HS-5 (cell line): ENCODE measurements at regions not wholly inside any gene's neighbourhood (a gene's known extent, or its start where the extent isn't known, plus 50 kb on each side); places are given as distances from the start of the nearest gene placed in this dataset.

ENCODE experiments used
- DNase-seq: peaks from one replicate; pipeline ENCODE4 v3.0.0-alpha.2; 2012; ENCODE audit warnings: low read depth

DNA sequence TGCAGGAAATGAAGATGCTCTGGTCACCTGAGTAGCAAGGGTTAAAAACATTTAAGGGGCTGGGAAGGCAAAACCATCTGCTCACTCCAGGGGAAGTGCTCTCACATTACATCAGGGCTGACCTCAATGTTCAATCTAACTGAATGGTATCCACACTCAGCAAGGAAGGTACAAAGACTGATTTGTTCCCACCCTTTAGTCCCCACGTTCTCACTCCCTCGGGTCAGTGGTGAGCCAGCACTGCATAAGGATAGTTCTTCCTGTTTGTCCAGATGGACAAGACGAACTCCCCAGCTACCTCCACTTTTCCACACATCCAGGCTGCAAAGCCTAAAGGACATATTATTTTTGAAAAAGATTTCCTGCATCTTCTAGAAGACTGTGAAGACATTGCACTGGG, 126.6 kb upstream of the SLC14A2 start:
- no peak for DNase-seq

DNA sequence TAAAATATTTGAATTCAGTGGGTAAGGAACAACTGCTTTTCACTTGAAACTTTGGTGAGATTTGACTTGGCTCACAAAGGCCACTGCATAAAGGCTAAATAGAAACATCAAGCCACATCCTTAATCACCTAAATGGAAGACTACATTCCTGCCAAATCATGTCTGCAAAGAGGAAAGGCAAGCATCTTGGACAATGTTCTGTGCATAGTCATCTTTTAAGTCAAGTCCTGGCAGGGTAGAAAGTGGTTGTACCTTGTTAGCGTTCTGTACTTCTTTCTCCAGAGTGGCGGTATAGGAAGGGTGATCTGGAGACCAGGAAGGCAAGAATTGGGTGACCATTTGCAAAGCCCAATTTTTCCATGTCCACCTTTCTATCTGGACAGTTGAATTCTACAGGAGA, 121.4 kb upstream of the SLC14A2 start:
- DNase-seq: no peak

DNA sequence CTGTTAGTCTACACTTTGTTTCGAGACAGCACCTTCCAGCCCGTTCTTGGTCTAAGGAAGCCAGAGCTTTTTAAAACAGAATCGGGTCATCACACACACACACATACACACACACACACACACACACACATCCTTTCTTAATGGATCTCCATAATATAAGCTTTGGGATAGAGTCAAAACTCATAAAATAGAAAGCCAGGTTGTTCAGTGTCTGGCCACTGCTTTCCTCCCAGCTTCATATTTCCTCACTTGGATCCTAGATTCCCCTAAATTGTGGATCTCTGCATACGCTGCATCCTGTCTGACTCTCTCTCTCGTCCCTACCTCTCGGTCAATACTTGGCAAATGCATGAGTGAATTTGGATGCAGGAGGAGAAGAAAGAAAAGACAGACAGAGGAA, 120.5 kb upstream of the SLC14A2 start:
- DNase-seq: no peak

DNA sequence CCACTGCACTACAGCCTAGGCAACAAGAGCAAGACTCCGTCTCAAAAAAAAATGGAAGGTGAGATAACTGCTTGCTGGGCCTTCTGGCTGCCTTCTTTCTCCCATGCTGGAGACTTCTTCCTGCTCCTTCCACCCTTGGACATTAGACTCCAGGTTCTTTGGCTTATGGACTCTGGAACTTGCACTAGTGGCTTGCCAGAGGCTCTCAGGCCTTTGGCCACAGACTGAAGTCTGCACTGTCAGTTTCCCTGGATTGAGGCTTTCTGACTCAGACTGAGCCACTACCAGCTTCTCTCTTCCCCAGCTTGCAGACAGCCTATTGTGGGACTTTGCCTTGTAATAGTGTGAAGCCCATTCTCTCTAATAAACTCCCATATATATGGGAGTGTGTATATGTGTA, 118.5 kb upstream of the SLC14A2 start:
- DNase-seq: no peak

DNA sequence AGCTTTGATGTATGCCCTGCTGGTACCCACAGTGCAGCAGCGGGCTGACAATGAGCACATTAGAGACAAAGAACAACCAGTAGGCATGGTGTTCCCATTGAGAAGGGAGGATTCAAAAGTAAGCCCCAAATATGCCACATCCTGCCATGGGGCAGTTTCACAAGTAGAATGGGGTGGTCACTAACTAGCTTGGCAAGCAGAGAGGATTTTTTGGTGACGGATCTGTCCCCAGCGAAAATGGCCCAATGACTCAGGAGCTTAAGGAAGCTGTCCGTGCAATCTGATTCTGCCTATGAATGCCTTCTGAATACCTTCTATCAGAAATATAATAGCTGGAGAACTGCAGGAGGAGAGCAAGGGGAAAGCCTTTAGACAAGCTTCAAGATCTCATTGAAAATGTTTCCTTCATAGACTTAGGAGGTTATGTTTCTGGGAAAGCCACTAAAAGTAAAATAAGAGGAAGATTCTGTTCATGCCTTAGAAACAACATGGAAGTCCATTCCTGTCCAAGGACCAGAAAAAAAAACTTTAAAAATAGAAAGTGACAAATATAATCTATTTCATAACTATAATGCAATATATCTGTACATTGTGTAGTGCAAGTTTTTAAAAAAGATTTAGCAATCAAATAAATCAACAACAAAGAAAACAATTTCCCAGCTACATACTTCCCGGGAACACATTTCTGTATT, 117.5 kb upstream of the SLC14A2 start:
- DNase-seq: no peak

DNA sequence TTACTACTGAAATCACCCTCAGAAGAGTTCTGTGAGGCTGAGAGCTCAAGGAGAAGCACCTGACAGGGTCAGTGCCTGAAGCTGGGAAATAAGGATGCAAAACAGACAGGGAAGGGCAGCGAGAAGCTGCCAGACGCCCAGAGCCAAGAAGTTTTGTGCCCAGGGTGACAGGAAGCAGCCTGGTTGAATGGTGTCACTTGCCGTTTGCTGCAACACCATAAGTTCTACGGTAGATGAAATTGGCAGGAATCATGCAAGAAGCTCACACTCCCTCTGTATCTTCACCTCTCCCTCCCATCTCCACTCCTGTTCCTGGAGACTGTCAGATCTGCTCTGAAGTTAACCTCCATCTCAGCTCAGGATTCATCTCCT, 117.0 kb upstream of the SLC14A2 start:
- DNase-seq: no peak

DNA sequence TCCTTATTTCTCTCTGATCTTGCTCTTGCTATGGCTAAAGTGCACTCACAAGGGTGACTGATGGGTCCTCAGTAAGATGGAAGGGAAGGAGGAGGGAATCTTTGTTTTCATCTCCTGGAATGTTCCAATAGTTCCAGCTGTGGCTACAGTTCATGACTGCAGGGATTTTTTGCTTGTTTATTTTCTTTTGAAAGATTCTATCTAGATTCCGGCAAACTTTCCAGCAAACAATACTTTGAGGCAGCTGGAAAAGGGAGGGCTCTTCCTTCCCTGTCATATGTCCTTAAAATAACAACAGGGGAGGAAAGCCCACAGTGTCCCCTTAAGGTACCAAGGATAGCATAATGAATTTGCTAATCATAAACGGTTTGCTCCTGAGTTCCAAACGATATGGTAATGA, 111.3 kb upstream of the SLC14A2 start:
- no peak for DNase-seq

DNA sequence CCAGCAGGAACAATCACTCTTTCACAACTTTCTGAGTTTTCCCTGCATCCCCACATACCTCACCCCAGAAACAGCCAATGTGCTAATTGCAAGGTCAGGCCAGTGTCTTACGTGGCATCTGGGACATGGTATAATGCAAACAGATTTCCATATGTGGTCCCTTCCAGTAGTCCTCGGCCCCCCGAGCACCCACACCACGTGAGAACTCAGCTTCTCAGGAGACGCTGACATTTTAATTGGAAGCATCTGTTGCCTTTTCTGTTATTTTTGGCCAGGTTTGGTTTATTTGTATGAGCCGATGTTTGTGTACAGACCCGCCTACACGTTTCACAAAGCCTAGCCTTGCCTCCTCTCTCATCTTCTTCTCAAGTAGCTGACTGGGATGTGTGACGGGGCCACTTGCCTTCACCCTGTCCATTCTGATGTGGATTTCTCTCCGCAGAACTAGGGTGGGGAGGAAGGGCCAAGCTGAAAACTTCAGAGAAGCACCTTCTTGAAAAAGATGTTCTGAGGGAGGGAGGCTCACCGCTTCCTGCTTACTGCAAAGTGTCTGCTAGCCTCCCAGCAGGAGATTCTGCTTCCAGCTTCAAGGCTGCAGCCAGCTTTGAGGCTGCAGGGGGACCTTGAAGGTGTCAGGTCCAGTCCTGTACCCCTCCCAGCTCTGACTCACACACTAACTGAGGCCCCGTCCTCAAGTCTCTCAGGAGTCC, 109.6 kb upstream of the SLC14A2 start:
- DNase-seq: no peak

DNA sequence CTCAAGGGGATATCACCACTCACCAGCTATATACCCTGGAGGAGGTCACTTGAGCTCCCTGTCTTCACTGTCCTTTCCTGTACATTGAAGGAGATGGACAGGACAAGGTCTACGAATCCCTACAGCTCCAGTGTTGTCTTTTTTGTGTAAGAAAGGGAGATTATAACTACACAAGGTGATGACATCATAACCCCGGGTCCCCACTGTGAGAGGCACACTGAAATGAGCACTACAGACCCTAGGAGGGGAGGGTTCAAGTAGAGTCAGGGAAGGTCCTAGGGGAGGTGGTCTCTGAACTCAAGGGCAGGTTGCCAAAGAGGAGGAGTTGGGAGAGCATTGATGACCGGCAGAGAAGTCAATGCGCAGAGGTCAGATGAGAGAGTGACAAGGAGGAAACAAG, 108.3 kb upstream of the SLC14A2 start:
- DNase-seq: no peak

DNA sequence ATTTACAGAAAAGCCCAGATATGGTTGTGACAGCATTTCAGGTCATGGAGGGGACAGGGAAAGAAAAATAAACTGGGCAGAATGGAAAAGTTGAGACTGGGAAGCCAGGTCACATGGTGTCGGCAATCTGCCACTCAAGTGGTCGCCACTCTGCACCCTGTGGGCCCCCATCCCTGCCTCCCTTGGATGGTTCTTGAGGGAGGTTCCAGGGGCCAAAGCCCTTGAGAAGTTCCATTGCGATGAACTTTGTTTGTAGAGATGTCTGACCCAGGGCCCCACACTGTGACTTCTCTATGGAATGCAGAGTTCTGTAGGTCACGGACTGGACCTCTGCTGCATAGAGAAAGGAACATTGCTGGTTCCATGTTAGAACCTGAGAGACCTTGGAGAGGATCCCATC, 105.7 kb upstream of the SLC14A2 start:
- DNase-seq: no peak

DNA sequence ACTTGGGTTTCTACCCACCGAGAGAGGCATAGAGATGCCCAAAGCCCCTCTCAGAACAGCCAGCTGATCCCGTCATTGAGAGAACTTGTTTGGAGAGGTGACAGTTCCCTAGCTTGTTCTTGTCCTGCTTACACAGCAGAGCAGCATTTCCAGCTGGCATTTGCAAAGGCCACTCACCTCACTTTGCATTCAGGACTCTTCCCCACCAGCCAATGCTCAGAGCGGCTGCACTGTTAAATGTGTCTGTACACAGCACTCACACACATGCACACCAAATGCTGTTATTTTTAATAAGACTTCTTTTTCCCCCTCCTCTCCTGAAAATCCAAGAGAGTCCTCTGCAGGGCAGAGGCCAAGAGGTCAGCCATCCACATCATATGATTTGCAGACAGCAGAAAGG, 104.6 kb upstream of the SLC14A2 start:
- DNase-seq: no peak

DNA sequence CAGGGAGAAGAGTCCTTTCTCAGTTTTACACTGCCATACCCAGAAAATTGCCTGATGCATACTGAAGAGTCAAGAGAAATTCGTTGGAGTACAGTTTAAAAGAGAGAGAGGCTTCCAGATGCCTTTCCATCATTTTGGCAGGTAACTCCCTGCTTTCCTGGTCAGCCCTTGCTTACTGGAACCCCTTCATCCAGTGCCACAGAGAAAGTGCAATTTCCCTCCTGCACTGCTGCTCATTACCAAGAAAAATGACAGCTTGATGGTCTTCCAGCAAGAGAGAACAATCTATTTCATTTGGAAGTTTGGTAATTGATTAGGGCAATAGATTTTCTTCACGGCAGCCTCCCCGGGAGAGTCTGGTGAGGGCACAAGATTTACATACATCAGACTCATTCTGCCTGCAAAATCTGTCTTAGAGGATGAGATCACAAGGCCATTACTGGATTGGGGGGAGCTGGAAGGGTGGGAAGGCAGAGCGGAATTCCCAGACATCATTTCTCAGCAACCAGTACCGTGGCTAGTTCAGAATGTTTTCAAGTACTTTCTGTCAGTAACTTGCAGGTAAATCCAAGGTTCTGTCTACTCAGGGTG, 102.8 kb upstream of the SLC14A2 start:
- DNase-seq: no peak

DNA sequence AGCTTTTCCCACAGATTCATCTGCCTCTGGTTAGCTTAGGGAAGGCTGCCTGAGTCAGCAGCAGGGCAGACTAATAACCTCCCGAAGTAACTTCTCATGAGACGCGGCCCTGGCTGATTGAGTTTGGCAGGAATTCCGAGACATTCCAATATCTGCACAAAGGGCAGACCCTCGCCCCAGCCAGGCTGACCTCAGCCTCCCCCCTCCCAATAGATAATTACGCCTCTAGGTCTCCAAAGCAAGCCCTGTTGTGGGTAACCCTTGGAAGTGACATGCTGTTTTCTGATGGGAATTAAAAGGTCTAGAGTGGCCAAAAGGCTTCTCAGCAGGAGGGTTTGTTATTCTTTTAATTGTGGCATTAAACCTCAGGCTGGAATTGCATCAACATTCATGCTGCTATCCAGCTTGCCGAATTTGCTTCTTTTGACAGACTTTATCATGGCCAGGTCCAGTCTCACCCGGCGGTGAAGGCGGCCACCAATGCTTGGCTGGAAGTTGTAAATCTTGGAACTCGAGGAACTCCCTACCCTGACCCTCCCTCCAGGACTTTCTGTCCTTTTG, 98.0 kb upstream of the SLC14A2 start:
- no peak for DNase-seq

DNA sequence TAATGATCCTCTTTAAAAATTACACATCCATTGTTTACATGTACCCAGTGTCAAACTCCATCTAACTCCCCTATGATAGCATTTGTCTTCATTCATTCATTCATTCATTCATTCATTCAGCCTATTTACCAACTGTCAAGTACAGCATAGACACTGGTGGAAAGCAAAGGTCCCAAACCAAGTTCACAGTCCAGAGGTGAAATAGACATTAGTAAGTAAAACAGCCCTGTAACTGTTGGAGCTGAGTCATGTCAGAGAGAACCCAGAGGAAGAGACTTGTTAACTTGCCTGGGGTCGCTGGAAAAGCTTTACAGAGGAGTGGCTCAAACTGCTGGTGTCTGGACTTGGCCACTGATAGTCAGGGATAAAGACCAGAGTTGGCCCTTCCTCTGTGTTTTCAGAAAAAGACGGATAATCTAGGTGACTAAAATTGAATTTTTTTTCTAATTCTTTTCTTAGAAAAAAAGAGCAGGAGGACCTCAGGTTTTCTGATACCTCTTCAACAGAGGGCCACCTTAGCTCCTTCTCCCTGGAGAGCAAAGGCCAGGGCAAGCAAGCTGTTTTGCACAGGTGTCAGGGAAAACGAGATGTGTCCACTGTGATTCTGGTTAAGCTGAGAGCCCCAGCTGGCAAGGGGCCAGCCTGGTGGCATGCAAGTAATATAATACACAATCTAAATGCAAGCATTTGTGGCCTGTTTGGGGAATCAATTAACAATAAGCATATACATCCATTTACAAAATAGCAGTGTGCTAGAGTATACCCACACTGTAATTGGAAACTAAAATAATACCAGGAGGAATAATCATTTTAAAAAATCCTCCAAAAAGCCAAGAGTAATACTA, 96.7 kb upstream of the SLC14A2 start:
- DNase-seq: no peak

DNA sequence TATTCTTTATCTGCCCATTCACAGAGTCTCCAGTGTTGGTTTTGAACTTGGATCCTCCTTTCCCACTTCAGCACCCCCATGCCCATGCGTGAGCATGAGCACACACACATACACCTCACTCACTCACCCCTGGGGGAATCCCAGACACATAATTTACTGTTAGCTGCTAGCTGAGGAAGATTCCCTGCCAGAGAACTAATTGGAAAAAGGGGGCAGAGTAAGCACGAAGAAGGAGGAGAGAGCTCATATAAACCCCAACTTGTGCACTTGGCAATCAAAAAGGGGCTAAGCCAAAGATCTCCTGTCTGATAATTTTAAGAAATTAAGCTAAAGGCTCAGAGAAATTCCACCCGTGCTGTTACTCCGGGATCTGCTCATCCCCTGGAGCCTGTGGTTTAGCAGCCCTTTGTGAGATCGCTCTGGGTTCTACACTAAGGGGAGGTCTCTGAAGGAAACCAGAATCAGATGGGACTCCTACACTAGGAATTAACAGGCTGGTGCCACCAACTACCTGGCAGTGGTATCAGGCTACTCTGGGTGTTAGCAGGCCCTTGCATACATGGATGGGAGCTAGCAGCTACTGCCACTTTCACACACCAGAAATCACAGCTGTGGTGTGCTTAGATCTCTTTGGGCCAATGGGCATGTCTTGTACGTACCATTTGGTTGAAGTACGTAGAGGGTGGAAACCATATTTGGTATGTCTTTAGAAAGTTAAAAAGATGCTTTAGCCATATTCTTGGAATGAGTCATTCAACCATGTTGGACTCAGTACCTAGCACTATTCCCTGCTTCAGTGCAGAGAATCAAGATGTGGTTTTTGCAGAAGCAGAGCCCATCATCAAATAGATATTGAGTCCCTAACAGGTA, 95.6 kb upstream of the SLC14A2 start:
- DNase-seq: no peak

DNA sequence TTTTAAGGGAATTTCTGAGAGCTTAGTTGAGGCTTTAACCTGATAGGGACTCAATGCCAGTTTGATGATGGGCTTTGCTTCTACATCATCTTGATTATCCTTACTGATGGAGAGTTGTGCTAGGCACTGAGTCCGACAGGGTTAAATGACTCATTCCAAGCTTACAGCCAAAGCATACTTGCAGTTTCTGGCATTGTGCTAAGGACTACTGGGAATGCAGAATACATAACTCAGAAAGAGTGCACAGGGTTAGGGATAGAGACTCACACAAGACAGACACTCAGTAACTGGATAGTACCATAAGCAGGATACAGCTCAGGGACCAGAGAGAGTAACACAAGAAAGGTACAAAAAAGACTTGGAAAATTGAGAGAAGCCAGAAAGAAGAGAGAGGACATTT, 94.1 kb upstream of the SLC14A2 start:
- DNase-seq: no peak

DNA sequence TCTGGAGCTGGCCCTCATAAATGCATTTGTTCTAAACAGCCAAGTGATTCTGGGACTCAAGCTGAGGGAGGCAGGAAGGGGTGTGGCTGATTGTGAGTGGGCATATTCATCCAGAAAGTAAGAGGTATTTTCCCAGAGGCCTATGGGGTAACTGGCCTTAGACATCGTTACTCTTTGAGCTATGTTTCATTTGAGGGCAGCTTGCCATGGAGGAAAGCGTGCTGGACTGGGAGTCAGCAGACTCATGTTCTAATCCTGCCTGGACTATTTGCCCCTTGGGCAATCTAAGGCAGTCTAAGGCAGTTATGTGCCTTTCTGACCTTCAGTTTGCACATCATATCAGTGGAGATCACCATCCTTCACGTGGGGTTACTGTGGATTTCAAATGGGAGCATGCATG, 93.5 kb upstream of the SLC14A2 start:
- DNase-seq: no peak

DNA sequence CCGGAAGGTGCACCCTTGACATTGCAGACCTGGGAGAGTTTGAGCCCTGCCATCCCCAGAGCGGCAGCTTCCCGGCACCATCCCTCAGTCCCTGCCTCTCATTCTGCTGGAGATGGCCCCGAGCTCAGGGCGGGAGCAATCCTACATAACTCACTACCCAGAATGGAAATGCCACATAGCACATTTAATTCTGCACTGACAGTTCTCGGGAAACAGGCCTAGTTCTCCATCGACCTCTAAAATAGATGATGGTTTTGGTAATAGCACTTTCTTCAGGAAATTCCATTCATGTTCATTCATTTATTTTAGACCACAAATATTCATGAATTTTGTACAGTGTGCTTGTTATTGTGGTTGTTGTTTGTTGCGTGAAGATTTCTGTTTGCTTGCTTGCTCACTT, 92.9 kb upstream of the SLC14A2 start:
- DNase-seq: no peak

DNA sequence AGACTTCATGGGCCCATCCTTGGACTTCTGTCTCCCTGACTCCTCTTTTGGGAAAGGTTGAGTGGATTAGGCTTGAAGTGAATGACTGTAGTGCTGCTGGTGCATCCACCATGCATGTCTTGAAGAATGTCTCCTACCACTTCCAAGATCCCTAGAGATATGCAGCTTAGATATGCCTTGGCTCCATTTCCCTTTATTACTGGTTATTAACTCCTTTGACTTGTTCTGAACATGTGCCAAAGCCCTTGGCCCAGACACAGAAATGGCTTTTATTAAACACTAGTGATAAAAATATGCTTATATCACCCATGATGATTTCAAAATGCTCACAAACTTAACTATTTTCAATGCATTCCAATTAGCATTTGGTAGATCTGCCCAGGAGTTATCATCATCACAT, 90.0 kb upstream of the SLC14A2 start:
- no peak for DNase-seq

DNA sequence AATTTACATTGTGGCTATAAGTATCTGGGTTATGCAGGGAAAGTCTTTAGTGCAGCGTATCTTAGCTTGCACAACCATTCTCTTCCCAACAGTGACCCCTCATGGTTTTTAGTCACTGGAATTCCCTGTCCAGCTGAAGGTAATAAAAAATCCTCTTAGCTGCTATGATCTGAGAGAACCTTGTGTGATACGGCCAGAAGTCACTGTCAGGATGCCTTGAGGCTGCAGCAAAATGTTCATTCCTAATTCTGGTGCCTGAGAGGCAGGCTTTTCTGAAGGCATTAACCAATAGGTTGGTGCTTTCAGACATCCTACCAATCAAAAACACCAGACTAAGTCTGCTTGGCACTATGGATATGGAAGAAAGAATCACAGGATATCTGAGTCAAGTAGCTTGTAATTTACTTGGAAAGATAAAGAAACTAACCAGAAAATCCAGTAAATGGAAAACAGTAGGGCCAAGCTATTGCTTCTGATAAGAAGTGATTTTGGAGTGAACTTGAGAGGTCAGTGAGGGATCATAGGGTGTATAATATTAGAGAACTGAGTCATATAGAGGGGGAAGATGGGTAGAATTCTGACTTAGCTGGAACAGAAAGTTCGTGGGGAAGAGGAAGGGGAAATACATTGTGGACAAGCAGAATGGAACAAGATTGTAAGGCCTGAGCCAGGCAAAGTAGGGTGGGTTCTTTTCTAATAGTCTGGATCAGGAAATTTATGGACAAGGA, 89.0 kb upstream of the SLC14A2 start:
- no peak for DNase-seq

DNA sequence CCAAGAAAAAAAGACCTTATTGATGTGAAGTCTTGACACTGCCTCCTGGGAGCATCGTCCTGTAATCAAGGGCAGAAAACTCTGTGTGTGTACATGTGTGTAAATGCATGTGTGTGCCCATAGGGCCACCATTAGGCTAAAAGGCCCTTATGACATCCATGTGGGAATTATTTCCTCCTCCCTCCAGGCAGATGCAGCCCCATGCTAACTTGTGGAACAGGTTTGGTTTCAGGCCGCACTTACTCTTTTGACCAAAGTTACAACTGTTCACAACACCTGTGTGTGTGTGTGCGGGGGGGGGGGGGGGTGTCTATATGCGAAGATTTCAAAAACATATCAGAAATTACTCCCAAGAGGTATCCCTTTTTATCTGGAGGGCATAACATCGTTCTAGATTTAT, 87.4 kb upstream of the SLC14A2 start:
- no peak for DNase-seq
